ACHN (cell line): ENCODE measurements at regions not wholly inside any gene's neighbourhood (a gene's known extent, or its start where the extent isn't known, plus 50 kb on each side); places are given as distances from the start of the nearest gene placed in this dataset.
"Not testable (repeated sequence)": the region's sequence is repeated elsewhere in the genome, so short reads cannot be mapped to it uniquely, and the experiment has no call there.

Source experiments
- DNase-seq: peaks from one replicate; pipeline ENCODE4 v3.0.0-alpha.2; 2015
- in situ Hi-C: cut with HindIII; loops from 2 replicates; pipeline ENCODE4 v1.10.0; 2017; ENCODE audit warnings: low sequenced_read_pairs, low pct_ligation_motif_present, low pct_unique_long_range_greater_than_20kb

GRCh38 chr3:132987396-132987795, 50.8 kb upstream of the TMEM108 start:
- in situ Hi-C loops, result no loop called here
- no peak for DNase-seq

- in situ Hi-C loops, result no loop called here
Measured at GRCh38 chr3:132984181-132984580, 54.0 kb upstream of the TMEM108 start.

GRCh38 chr3:132983143-132983770, 54.9 kb upstream of the TMEM108 start:
- DNase-seq, result no peak
- in situ Hi-C loops, result no loop called here

More at GRCh38 chr3:132984181-132984580, 54.0 kb upstream of the TMEM108 start:
- DNase-seq, result no peak

GRCh38 chr3:132981719-132982118, 56.5 kb upstream of the TMEM108 start:
- in situ Hi-C loops, result no loop called here
- DNase-seq, result no peak

GRCh38 chr3:132980102-132980501, 58.1 kb upstream of the TMEM108 start:
- DNase-seq, result no peak
- in situ Hi-C loops, result no loop called here

GRCh38 chr3:132979606-132980005, 58.6 kb upstream of the TMEM108 start:
- in situ Hi-C loops, result no loop called here

GRCh38 chr3:132978946-132979345, 59.2 kb upstream of the TMEM108 start:
- DNase-seq, in situ Hi-C loops: not testable (repeated sequence)

More at GRCh38 chr3:132979606-132980005, 58.6 kb upstream of the TMEM108 start:
- DNase-seq, result no peak

- in situ Hi-C loops, result no loop called here
- DNase-seq, result no peak
Measured at GRCh38 chr3:132978464-132978863, 59.7 kb upstream of the TMEM108 start.

GRCh38 chr3:132974097-132974496, 64.1 kb upstream of the TMEM108 start:
- in situ Hi-C loops, result no loop called here
- no peak for DNase-seq

GRCh38 chr3:132973441-132973840, 64.8 kb upstream of the TMEM108 start:
- DNase-seq, result no peak
- in situ Hi-C loops, result no loop called here

- no peak for DNase-seq
- in situ Hi-C loops, result no loop called here
Measured at GRCh38 chr3:132972333-132972732, 65.9 kb upstream of the TMEM108 start.

GRCh38 chr3:132966374-132966773, 71.8 kb upstream of the TMEM108 start:
- DNase-seq, result no peak

GRCh38 chr3:132964266-132964665, 73.9 kb upstream of the TMEM108 start:
- in situ Hi-C loops, result no loop called here
- no peak for DNase-seq

More at GRCh38 chr3:132966374-132966773, 71.8 kb upstream of the TMEM108 start:
- in situ Hi-C loops, result no loop called here

GRCh38 chr3:132963786-132964185, 74.4 kb upstream of the TMEM108 start:
- DNase-seq, result no peak
- in situ Hi-C loops, result no loop called here

- no peak for DNase-seq
- in situ Hi-C loops, result no loop called here
Measured at GRCh38 chr3:132961991-132962390, 76.2 kb upstream of the TMEM108 start.

GRCh38 chr3:132953683-132954082, 84.5 kb upstream of the TMEM108 start:
- DNase-seq, result no peak
- in situ Hi-C loops, result no loop called here

- no peak for DNase-seq
Measured at GRCh38 chr3:132927896-132928295, 110.3 kb upstream of the TMEM108 start.

GRCh38 chr3:132926098-132926497, 112.1 kb upstream of the TMEM108 start:
- DNase-seq, result no peak
- in situ Hi-C loops, result no loop called here

More at GRCh38 chr3:132927896-132928295, 110.3 kb upstream of the TMEM108 start:
- in situ Hi-C loops, result no loop called here

GRCh38 chr3:132925256-132925930, 112.8 kb upstream of the TMEM108 start:
- DNase-seq, result no peak
- in situ Hi-C loops, result no loop called here

- no peak for DNase-seq
- in situ Hi-C loops, result no loop called here
Measured at GRCh38 chr3:132916096-132916495, 122.1 kb upstream of the TMEM108 start.
